Psoas muscle (tissue), 7 donors: ENCODE measurements at regions not wholly inside any gene's neighbourhood (a gene's known extent, or its start where the extent isn't known, plus 50 kb on each side); places are given as distances from the start of the nearest gene placed in this dataset.

Experiments
- ATAC-seq, 4 donors: fragments of 200-7000 bp; cut with Tn5 transposase; one replicate each; pipeline ENCODE4 v1.9.1; 2020; ENCODE audit warnings: moderate library complexity in 3 of 4, mild to moderate bottlenecking in 2 of 4
- DNase-seq, 2 donors: peaks; one replicate each; pipeline ENCODE4 v3.0.0-alpha.2; 2020
- H3K27ac ChIP-seq: fragments of 200-600 bp; one replicate; pipeline ENCODE4 v1.8.0; 2022
- H3K27me3 ChIP-seq, 3 donors: fragments of 200-600 bp in 1 of 3; one replicate each; pipeline versions ENCODE4 v1.6.1 to v1.8.0; 2013 to 2022; ENCODE audit warnings: low read length in 2 of 3, mild to moderate bottlenecking in 2 of 3, moderate library complexity in 1 of 3; ENCODE audit not compliant: insufficient read depth in 3 of 3
- H3K36me3 ChIP-seq, 2 donors: fragments of 200-600 bp in 1 of 2; one replicate each; pipeline versions ENCODE4 v1.6.1 to v1.8.0; 2013 to 2022; ENCODE audit warnings: low read depth in 1 of 2, mild to moderate bottlenecking in 1 of 2, moderate library complexity in 1 of 2; ENCODE audit not compliant: insufficient read depth in 1 of 2
- H3K4me1 ChIP-seq: fragments of 200-600 bp; one replicate; pipeline ENCODE4 v1.8.0; 2022
- H3K4me3 ChIP-seq: fragments of 200-600 bp; one replicate; pipeline ENCODE4 v1.8.0; 2022; ENCODE audit warnings: mild to moderate bottlenecking
- H3K9me3 ChIP-seq: fragments of 200-600 bp; one replicate; pipeline ENCODE4 v1.8.0; 2022
- WGBS, 3 donors: extraction: QIAGEN DNeasy Blood & Tissue Kit; methylation state at CpG; one replicate each; pipeline versions ENCODE4 v1.1.6 to v1.1.7; 2013; 5-methylcytosine and 5-hydroxymethylcytosine counted together
- intact Hi-C, 2 donors: fragments of 100-400 bp; cut with DNase I; formaldehyde crosslinking; loops; one replicate each; pipeline versions ENCODE4 v1.11.0 to v1.14.2; 2022
- TF ChIP-seq, protein P1 (sequence below): fragments of 200-600 bp; IDR thresholded peaks from one replicate; pipeline ENCODE4 v1.8.0; 2022; ENCODE audit warnings: antibody characterized with exemption
- donor health status: healthy with polysubstance abuse.
- donor health status: DM: no; HTN: no; CAD: no; lungs with moderate emphysema.
- donor health status: Bipolar disorder and iron deficiency.
- donor health status: healthy.
- donor health status: DM: yes; HTN: yes; CAD: no.
- donor health status: DM: no; HTN: no; CAD: no.
- donor health status: DM: yes; HTN: yes; CAD: no.

DNA sequence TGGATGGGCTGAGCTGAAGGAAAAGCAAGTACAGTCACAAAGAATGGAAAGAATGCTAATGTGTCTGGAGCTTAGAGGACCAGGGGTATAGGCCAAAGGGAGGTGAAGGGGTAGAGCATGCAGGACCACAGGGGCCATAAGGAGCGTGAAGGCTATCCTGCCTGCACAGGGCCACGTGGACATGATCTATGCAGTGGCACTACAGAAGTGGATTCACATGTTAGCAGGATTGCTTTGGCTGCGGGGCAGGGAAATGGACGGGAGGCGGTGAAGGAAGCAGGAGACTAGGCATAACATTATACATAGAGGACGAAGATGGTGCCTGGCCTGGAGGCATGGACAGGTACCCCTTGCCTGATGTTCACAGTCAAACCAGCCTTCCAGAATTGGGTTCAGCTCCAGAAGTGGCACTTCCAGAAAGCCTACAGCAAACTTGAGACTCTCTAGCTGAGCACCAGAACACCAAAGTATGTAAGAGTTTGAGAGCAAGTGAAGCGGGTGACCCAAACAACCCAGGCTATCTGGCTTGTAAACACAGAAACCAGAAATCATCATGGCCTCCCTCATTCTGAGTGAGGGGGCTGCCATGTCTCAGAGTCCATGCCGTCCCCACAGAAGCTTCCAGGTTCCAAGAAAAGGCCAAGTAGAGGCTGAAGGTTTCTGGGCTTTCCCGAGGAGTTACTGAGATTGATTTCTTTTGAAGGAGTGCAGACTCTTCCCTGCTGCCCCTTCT lies 135.5 kb upstream of the JUN start:
- WGBS, 3 donors = 92 to 97% (median 94%) methylated on average over 9 of the region's 9 CpGs
- peak in 1 of 4 donors; percentile 10 for ATAC-seq
- H3K4me1 ChIP-seq = peaks cover 8% of the 10 kb centered on the region
- H3K27ac ChIP-seq = no peak overlapping the region
- H3K27me3 ChIP-seq = no peaks in the 10 kb centered on the region
- no peak for DNase-seq
- peaks cover 12% of the 10 kb centered on the region for H3K9me3 ChIP-seq
- no peak overlapping the region for H3K4me3 ChIP-seq
- TF ChIP-seq, protein P1, sequence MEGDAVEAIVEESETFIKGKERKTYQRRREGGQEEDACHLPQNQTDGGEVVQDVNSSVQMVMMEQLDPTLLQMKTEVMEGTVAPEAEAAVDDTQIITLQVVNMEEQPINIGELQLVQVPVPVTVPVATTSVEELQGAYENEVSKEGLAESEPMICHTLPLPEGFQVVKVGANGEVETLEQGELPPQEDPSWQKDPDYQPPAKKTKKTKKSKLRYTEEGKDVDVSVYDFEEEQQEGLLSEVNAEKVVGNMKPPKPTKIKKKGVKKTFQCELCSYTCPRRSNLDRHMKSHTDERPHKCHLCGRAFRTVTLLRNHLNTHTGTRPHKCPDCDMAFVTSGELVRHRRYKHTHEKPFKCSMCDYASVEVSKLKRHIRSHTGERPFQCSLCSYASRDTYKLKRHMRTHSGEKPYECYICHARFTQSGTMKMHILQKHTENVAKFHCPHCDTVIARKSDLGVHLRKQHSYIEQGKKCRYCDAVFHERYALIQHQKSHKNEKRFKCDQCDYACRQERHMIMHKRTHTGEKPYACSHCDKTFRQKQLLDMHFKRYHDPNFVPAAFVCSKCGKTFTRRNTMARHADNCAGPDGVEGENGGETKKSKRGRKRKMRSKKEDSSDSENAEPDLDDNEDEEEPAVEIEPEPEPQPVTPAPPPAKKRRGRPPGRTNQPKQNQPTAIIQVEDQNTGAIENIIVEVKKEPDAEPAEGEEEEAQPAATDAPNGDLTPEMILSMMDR = no peak
- no peaks in the 10 kb centered on the region for H3K36me3 ChIP-seq
- intact Hi-C loops = no loop called here

DNA sequence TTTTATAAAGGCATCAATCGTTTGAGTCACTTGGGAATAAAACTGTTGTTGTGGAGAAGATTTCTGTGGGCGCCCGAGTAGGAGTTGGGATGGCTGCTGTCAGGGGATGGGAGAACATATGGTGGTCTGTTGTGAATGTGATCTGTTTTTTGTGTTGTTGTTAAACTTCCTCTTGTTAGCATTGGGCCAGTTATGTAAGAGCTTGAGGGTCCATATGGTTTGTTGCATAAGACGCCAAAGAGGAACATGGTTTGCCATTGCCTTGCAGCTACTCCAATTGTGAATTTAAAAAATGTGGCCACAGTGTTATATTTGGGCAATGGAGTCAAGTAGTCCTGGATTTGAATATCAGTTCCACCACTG lies 136.1 kb upstream of the JUN start:
- H3K9me3 ChIP-seq = peaks cover 9% of the 10 kb centered on the region
- no peak for ATAC-seq
- intact Hi-C loops = no loop called here
- H3K36me3 ChIP-seq = no peaks in the 10 kb centered on the region
- WGBS, 3 donors = 84 to 93% (median 87%) methylated on average over 4 of the region's 4 CpGs
- no peak overlapping the region for H3K4me3 ChIP-seq
- H3K4me1 ChIP-seq = peaks cover 8% of the 10 kb centered on the region
- no peak overlapping the region for H3K27ac ChIP-seq
- TF ChIP-seq, protein P1 = no peak
- no peak for DNase-seq
- H3K27me3 ChIP-seq = no peaks in the 10 kb centered on the region

DNA sequence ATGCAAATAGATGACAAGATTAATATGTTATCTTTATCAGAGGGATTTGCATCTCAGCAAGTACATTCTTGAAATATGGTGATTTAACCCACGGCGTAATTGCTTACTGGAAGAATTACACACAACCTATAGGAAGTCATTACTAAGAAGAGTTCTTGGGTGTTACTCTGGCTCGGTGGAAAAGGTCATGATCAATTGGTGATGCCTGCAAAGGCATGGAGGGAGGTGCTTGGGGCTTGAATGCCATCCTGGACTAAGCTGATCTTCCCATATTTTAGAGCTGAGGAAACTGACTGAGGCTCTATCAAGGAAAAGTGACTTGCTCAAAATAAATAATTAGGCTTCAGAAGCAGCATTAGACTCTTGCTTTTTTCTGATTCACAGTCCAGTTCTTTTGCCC lies 137.5 kb upstream of the JUN start:
- H3K27ac ChIP-seq = no peak overlapping the region
- no peaks in the 10 kb centered on the region for H3K9me3 ChIP-seq
- DNase-seq = no peak
- intact Hi-C loops = no loop called here
- ATAC-seq = no peak
- no peaks in the 10 kb centered on the region for H3K27me3 ChIP-seq
- H3K4me3 ChIP-seq = no peak overlapping the region
- H3K4me1 ChIP-seq = peaks cover 8% of the 10 kb centered on the region
- H3K36me3 ChIP-seq = no peaks in the 10 kb centered on the region
- TF ChIP-seq, protein P1 = no peak
- 90 to 97% (median 90%) methylated on average over 3 of the region's 3 CpGs for WGBS, 3 donors

DNA sequence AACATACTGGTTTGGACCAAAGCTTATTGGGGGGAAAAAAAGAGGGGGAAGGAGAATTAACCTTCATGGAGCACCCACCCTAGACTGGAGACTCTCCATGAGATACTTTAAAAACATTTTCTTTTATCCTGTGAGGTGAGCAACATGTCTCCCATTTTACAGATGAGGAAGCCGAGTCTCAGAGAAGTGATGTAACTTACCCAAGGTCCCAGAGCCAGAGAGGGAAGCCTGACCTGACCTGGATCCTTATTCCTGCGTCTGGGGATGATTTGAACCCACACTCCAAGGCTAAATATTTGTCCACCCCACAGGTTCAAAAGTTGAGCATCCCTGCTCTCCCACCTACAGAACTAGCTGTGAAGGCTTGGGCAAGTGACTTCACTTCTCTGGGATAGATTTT lies 137.9 kb upstream of the JUN start:
- Histone ChIP-seq H3K9me3 (no peaks in the 10 kb centered on the region), H3K4me1 (peaks cover 8% of the 10 kb centered on the region), H3K4me3 (no peak overlapping the region), H3K27ac (peak overlapping the region; percentile 19), H3K36me3 (no peaks in the 10 kb centered on the region), H3K27me3 (no peaks in the 10 kb centered on the region)
- TF ChIP-seq, protein P1 = no peak
- 93 to 100% (median 95%) methylated on average over 2 of the region's 2 CpGs for WGBS, 3 donors
- DNase-seq (no peak), ATAC-seq (no peak)
- intact Hi-C loops = no loop called here
